Hepatocyte (in vitro differentiated cells): ENCODE measurements at regions not wholly inside any gene's neighbourhood (a gene's known extent, or its start where the extent isn't known, plus 50 kb on each side); places are given as distances from the start of the nearest gene placed in this dataset.

Experiments used
- EZH2 ChIP-seq: fragments of 200-600 bp; sonication (generic); IDR thresholded peaks from 2 replicates; pipeline ENCODE4 v1.6.1; 2016; ENCODE audit warnings: antibody characterized with exemption, mild to moderate bottlenecking, borderline replicate concordance
- EZH2phosphoT487 ChIP-seq: fragments of 200-600 bp; sonication (generic); IDR thresholded peaks from one replicate; pipeline ENCODE4 v1.6.1; 2018; ENCODE audit warnings: antibody characterized with exemption, mild to moderate bottlenecking, low read depth, moderate library complexity; ENCODE audit not compliant: unreplicated experiment, severe bottlenecking
- TF ChIP-seq, protein P1 (sequence below): fragments of 200-600 bp; sonication (generic); IDR thresholded peaks from 2 replicates; pipeline ENCODE4 v1.5.1; 2016; ENCODE audit warnings: antibody characterized with exemption, mild to moderate bottlenecking; ENCODE audit not compliant: poor library complexity

DNA sequence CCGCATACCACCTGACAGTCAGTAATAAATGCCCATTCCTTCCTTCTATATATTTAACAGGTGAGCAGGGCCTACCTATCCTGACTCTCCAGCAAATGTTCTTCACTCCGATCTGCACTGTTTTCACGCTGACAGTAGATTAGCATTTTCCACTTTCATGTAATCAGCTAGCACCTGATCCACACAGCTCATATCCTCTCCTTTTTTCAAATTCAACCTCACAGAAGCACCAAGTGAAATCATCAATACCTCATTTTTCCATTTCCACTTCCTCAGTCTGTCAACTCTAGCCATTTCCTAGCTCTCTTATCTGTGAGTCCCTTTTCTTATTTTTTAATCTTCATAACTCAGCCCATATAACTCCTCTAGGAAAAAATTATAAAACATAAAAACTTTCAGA, 402.8 kb downstream of the ZEB2 start:
- TF ChIP-seq, protein P1, sequence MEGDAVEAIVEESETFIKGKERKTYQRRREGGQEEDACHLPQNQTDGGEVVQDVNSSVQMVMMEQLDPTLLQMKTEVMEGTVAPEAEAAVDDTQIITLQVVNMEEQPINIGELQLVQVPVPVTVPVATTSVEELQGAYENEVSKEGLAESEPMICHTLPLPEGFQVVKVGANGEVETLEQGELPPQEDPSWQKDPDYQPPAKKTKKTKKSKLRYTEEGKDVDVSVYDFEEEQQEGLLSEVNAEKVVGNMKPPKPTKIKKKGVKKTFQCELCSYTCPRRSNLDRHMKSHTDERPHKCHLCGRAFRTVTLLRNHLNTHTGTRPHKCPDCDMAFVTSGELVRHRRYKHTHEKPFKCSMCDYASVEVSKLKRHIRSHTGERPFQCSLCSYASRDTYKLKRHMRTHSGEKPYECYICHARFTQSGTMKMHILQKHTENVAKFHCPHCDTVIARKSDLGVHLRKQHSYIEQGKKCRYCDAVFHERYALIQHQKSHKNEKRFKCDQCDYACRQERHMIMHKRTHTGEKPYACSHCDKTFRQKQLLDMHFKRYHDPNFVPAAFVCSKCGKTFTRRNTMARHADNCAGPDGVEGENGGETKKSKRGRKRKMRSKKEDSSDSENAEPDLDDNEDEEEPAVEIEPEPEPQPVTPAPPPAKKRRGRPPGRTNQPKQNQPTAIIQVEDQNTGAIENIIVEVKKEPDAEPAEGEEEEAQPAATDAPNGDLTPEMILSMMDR, result no peak
- no peak for TF ChIP-seq EZH2
- no peak for TF ChIP-seq EZH2phosphoT487
